ENCODE measurements at regions not wholly inside any gene's neighbourhood (a gene's known extent, or its start where the extent isn't known, plus 50 kb on each side); places are given as distances from the start of the nearest gene placed in this dataset.

GRCh38 chr7:153297141-153297540 is 537.6 kb downstream of the ACTR3B start:
- Histone ChIP-seq H3K27me3 (ENCODE audit: control insufficient read depth, insufficient read depth, low read length) (no peaks in the 10 kb centered on the region), H3K4me1 (ENCODE audit: control insufficient read depth, insufficient read depth, low read length) (no peaks in the 10 kb centered on the region), H3K27ac (ENCODE audit: low read length) (no peak overlapping the region), H3K36me3 (ENCODE audit: control insufficient read depth, insufficient read depth, low read length) (no peaks in the 10 kb centered on the region), H3K4me3 (ENCODE audit: low read depth in 2 of 2, low read length in 2 of 2) (no peak overlapping the region), H3K9me3 (ENCODE audit: control insufficient read depth, insufficient read depth, low read depth, low read length) (no peaks in the 10 kb centered on the region)
- no TSS peak for BruUV-seq (replicated peaks)
- intact Hi-C loops (cut with micrococcal nuclease; ENCODE audit: unreplicated experiment) (no loop called here), in situ Hi-C loops (cut with HindIII; ENCODE audit: low pct_unique_long_range_greater_than_20kb, low sequenced_read_pairs) (no loop called here)
- DNase-seq (ENCODE audit: low read depth, low spot score) (no peak), ATAC-seq (no peak)
- ChIA-PET POLR2A (no interaction called here), CTCF (no interaction called here)
- no peak for TF ChIP-seq SIN3A (IDR thresholded peaks at IDR 0.05; ENCODE audit: borderline replicate concordance, insufficient read depth, low read depth, low read length)
- TF ChIP-seq POLR2AphosphoS5 (IDR thresholded peaks at IDR 0.05; ENCODE audit: low read depth, low read length) = no peak
- TF ChIP-seq REST (IDR thresholded peaks at IDR 0.05; ENCODE audit: insufficient read depth in 1 of 2, low read depth in 2 of 2, low read length in 1 of 2) = no peak
- TF ChIP-seq TCF7L2 (IDR thresholded peaks at IDR 0.05; ENCODE audit: low read depth, low read length) = no peak
- no peak for TF ChIP-seq CTCF (IDR thresholded peaks at IDR 0.05)

GRCh38 chr7:153301936-153302335 is 542.4 kb downstream of the ACTR3B start:
- POLR2A ChIA-PET = no interaction called here
- no peak for DNase-seq (ENCODE audit: low read depth, low spot score)
- CTCF ChIA-PET = no interaction called here
- ATAC-seq = no peak
- in situ Hi-C loops (cut with HindIII; ENCODE audit: low pct_unique_long_range_greater_than_20kb, low sequenced_read_pairs) (no loop called here), intact Hi-C loops (cut with micrococcal nuclease; ENCODE audit: unreplicated experiment) (no loop called here)
- no peak for TF ChIP-seq SIN3A (IDR thresholded peaks at IDR 0.05; ENCODE audit: borderline replicate concordance, insufficient read depth, low read depth, low read length)
- TF ChIP-seq POLR2AphosphoS5 (IDR thresholded peaks at IDR 0.05; ENCODE audit: low read depth, low read length) = no peak
- TF ChIP-seq REST (IDR thresholded peaks at IDR 0.05; ENCODE audit: insufficient read depth in 1 of 2, low read depth in 2 of 2, low read length in 1 of 2) = no peak
- TF ChIP-seq CTCF (IDR thresholded peaks at IDR 0.05) = no peak
- TF ChIP-seq TCF7L2 (IDR thresholded peaks at IDR 0.05; ENCODE audit: low read depth, low read length) = no peak
- Histone ChIP-seq H3K9me3 (ENCODE audit: control insufficient read depth, insufficient read depth, low read depth, low read length) (no peaks in the 10 kb centered on the region), H3K4me3 (ENCODE audit: low read depth in 2 of 2, low read length in 2 of 2) (no peak overlapping the region), H3K27ac (ENCODE audit: low read length) (no peak overlapping the region), H3K27me3 (ENCODE audit: control insufficient read depth, insufficient read depth, low read length) (no peaks in the 10 kb centered on the region), H3K4me1 (ENCODE audit: control insufficient read depth, insufficient read depth, low read length) (no peaks in the 10 kb centered on the region), H3K36me3 (ENCODE audit: control insufficient read depth, insufficient read depth, low read length) (no peaks in the 10 kb centered on the region)
- BruUV-seq (replicated peaks) = no TSS peak
